Activated naive CD8-positive, alpha-beta T cell treated with anti-CD3 and anti-CD28 coated beads for 36 hours (primary cell): ENCODE measurements at regions not wholly inside any gene's neighbourhood (a gene's known extent, or its start where the extent isn't known, plus 50 kb on each side); places are given as distances from the start of the nearest gene placed in this dataset.

ENCODE experiments used
- DNase-seq: peaks from one replicate; pipeline ENCODE4 v3.0.0; 2021
- H3K27ac Mint-ChIP-seq: one replicate; pipeline ENCODE4 v1.8.0; 2022; ENCODE audit warnings: mild to moderate bottlenecking, moderate library complexity, mixed read lengths
- H3K27me3 Mint-ChIP-seq: one replicate; pipeline ENCODE4 v1.8.0; 2022; ENCODE audit warnings: mild to moderate bottlenecking, mixed read lengths
- H3K36me3 Mint-ChIP-seq: one replicate; pipeline ENCODE4 v1.8.0; 2021; ENCODE audit warnings: mild to moderate bottlenecking, mixed read lengths
- H3K4me1 Mint-ChIP-seq: one replicate; pipeline ENCODE4 v1.8.0; 2021; ENCODE audit warnings: mixed read lengths
- H3K4me3 Mint-ChIP-seq: one replicate; pipeline ENCODE4 v1.8.0; 2022; ENCODE audit warnings: mild to moderate bottlenecking, moderate library complexity, mixed read lengths
- H3K9me3 Mint-ChIP-seq: one replicate; pipeline ENCODE4 v1.8.0; 2022; ENCODE audit warnings: mixed read lengths

GRCh38 chr3:41118461-41119390, 80.6 kb upstream of the CTNNB1 start:
- Mint-ChIP-seq H3K36me3 (no peaks in the 10 kb centered on the region), H3K27ac (peak overlapping the region; percentile 83), H3K4me3 (no peak overlapping the region), H3K9me3 (no peaks in the 10 kb centered on the region), H3K4me1 (peaks cover 24% of the 10 kb centered on the region), H3K27me3 (no peaks in the 10 kb centered on the region)
- DNase-seq: peak; percentile 6

GRCh38 chr3:41120460-41120859, 78.8 kb upstream of the CTNNB1 start:
- Mint-ChIP-seq H3K4me3 (no peak overlapping the region), H3K4me1 (peaks cover 24% of the 10 kb centered on the region), H3K36me3 (no peaks in the 10 kb centered on the region)

GRCh38 chr3:41125258-41125657, 74.0 kb upstream of the CTNNB1 start:
- Mint-ChIP-seq H3K36me3 (peaks cover 13% of the 10 kb centered on the region), H3K27ac (no peak overlapping the region), H3K4me1 (no peaks in the 10 kb centered on the region), H3K27me3 (no peaks in the 10 kb centered on the region), H3K4me3 (no peak overlapping the region), H3K9me3 (peaks cover 18% of the 10 kb centered on the region)
- no peak for DNase-seq

More at GRCh38 chr3:41120460-41120859, 78.8 kb upstream of the CTNNB1 start:
- Mint-ChIP-seq H3K9me3 (no peaks in the 10 kb centered on the region), H3K27ac (no peak overlapping the region), H3K27me3 (no peaks in the 10 kb centered on the region)
- DNase-seq: no peak

- Mint-ChIP-seq H3K27ac (no peak overlapping the region), H3K9me3 (peaks cover 18% of the 10 kb centered on the region), H3K4me1 (no peaks in the 10 kb centered on the region), H3K4me3 (no peak overlapping the region), H3K27me3 (no peaks in the 10 kb centered on the region), H3K36me3 (peaks cover 13% of the 10 kb centered on the region)
- no peak for DNase-seq
Measured at GRCh38 chr3:41126472-41126871, 72.8 kb upstream of the CTNNB1 start.

GRCh38 chr3:41126961-41127360, 72.3 kb upstream of the CTNNB1 start:
- Mint-ChIP-seq H3K27ac (no peak overlapping the region), H3K36me3 (peaks cover 13% of the 10 kb centered on the region), H3K4me3 (no peak overlapping the region), H3K9me3 (peaks cover 18% of the 10 kb centered on the region), H3K4me1 (no peaks in the 10 kb centered on the region), H3K27me3 (no peaks in the 10 kb centered on the region)
- DNase-seq: no peak

- H3K36me3 Mint-ChIP-seq: peaks cover 13% of the 10 kb centered on the region
- H3K4me3 Mint-ChIP-seq: no peak overlapping the region
- no peak overlapping the region for H3K27ac Mint-ChIP-seq
- peaks cover 18% of the 10 kb centered on the region for H3K9me3 Mint-ChIP-seq
- no peaks in the 10 kb centered on the region for H3K27me3 Mint-ChIP-seq
- H3K4me1 Mint-ChIP-seq: no peaks in the 10 kb centered on the region
- DNase-seq: no peak
Measured at GRCh38 chr3:41127414-41127813, 71.9 kb upstream of the CTNNB1 start.

GRCh38 chr3:41129731-41130130, 69.6 kb upstream of the CTNNB1 start:
- DNase-seq: no peak
- Mint-ChIP-seq H3K9me3 (peaks cover 18% of the 10 kb centered on the region), H3K4me1 (no peaks in the 10 kb centered on the region), H3K36me3 (peaks cover 16% of the 10 kb centered on the region), H3K27me3 (no peaks in the 10 kb centered on the region), H3K27ac (no peak overlapping the region), H3K4me3 (no peak overlapping the region)

- Mint-ChIP-seq H3K27ac (no peak overlapping the region), H3K4me3 (no peak overlapping the region), H3K36me3 (peaks cover 16% of the 10 kb centered on the region), H3K27me3 (no peaks in the 10 kb centered on the region), H3K4me1 (no peaks in the 10 kb centered on the region), H3K9me3 (peaks cover 18% of the 10 kb centered on the region)
- DNase-seq: no peak
Measured at GRCh38 chr3:41131224-41131623, 68.1 kb upstream of the CTNNB1 start.

GRCh38 chr3:41137686-41138111, 61.6 kb upstream of the CTNNB1 start:
- no peak overlapping the region for H3K27ac Mint-ChIP-seq
- peaks cover 2% of the 10 kb centered on the region for H3K36me3 Mint-ChIP-seq
- no peaks in the 10 kb centered on the region for H3K4me1 Mint-ChIP-seq
- no peaks in the 10 kb centered on the region for H3K9me3 Mint-ChIP-seq
- no peak for DNase-seq
- H3K27me3 Mint-ChIP-seq: no peaks in the 10 kb centered on the region
- H3K4me3 Mint-ChIP-seq: no peak overlapping the region

- no peak for DNase-seq
- Mint-ChIP-seq H3K36me3 (no peaks in the 10 kb centered on the region), H3K4me1 (no peaks in the 10 kb centered on the region), H3K27me3 (no peaks in the 10 kb centered on the region), H3K27ac (no peak overlapping the region), H3K4me3 (no peak overlapping the region), H3K9me3 (no peaks in the 10 kb centered on the region)
Measured at GRCh38 chr3:41138146-41138545, 61.2 kb upstream of the CTNNB1 start.

GRCh38 chr3:41138601-41139000, 60.7 kb upstream of the CTNNB1 start:
- H3K9me3 Mint-ChIP-seq: no peaks in the 10 kb centered on the region
- H3K27me3 Mint-ChIP-seq: no peaks in the 10 kb centered on the region
- no peaks in the 10 kb centered on the region for H3K36me3 Mint-ChIP-seq
- H3K4me1 Mint-ChIP-seq: no peaks in the 10 kb centered on the region
- H3K4me3 Mint-ChIP-seq: no peak overlapping the region
- DNase-seq: no peak
- H3K27ac Mint-ChIP-seq: no peak overlapping the region

- DNase-seq: no peak
- no peaks in the 10 kb centered on the region for H3K36me3 Mint-ChIP-seq
- no peaks in the 10 kb centered on the region for H3K9me3 Mint-ChIP-seq
- no peaks in the 10 kb centered on the region for H3K27me3 Mint-ChIP-seq
- no peak overlapping the region for H3K27ac Mint-ChIP-seq
- no peak overlapping the region for H3K4me3 Mint-ChIP-seq
- H3K4me1 Mint-ChIP-seq: no peaks in the 10 kb centered on the region
Measured at GRCh38 chr3:41140242-41140641, 59.1 kb upstream of the CTNNB1 start.

- Mint-ChIP-seq H3K4me3 (no peak overlapping the region), H3K36me3 (peaks cover 2% of the 10 kb centered on the region), H3K4me1 (no peaks in the 10 kb centered on the region), H3K27ac (no peak overlapping the region), H3K27me3 (no peaks in the 10 kb centered on the region), H3K9me3 (peaks cover 8% of the 10 kb centered on the region)
- no peak for DNase-seq
Measured at GRCh38 chr3:41141433-41142167, 57.7 kb upstream of the CTNNB1 start.

- Mint-ChIP-seq H3K4me1 (no peaks in the 10 kb centered on the region), H3K4me3 (no peak overlapping the region), H3K36me3 (peaks cover 2% of the 10 kb centered on the region), H3K27me3 (no peaks in the 10 kb centered on the region), H3K9me3 (peaks cover 11% of the 10 kb centered on the region), H3K27ac (no peak overlapping the region)
- no peak for DNase-seq
Measured at GRCh38 chr3:41143421-41144031, 55.8 kb upstream of the CTNNB1 start.

GRCh38 chr3:41144631-41145030, 54.7 kb upstream of the CTNNB1 start:
- H3K4me1 Mint-ChIP-seq: no peaks in the 10 kb centered on the region
- no peaks in the 10 kb centered on the region for H3K27me3 Mint-ChIP-seq
- H3K4me3 Mint-ChIP-seq: no peak overlapping the region
- H3K27ac Mint-ChIP-seq: no peak overlapping the region
- peaks cover 11% of the 10 kb centered on the region for H3K9me3 Mint-ChIP-seq
- H3K36me3 Mint-ChIP-seq: peaks cover 2% of the 10 kb centered on the region
- no peak for DNase-seq
